Suprapubic skin (tissue), 4 donors: ENCODE measurements at regions not wholly inside any gene's neighbourhood (a gene's known extent, or its start where the extent isn't known, plus 50 kb on each side); places are given as distances from the start of the nearest gene placed in this dataset.

ENCODE experiments used
- EP300 ChIP-seq: sonication (generic); formaldehyde crosslinking; IDR thresholded peaks from one replicate; pipeline ENCODE4 v1.6.1; 2017; ENCODE audit warnings: antibody characterized with exemption
- POLR2AphosphoS5 ChIP-seq, 3 donors: sonication (generic); formaldehyde crosslinking; IDR thresholded peaks; one replicate each; pipeline ENCODE4 v1.6.1; 2017; ENCODE audit warnings: antibody characterized with exemption in 3 of 3
- TF ChIP-seq, protein P1 (sequence below), 2 donors: fragments of 200-600 bp in 1 of 2; fragments of 450-650 bp in 1 of 2; sonication (generic) in 1 of 2; IDR thresholded peaks; one replicate each; pipeline ENCODE4 v1.5.1; 2016 to 2019; ENCODE audit warnings: antibody characterized with exemption in 2 of 2, mild to moderate bottlenecking in 1 of 2, moderate library complexity in 1 of 2

DNA sequence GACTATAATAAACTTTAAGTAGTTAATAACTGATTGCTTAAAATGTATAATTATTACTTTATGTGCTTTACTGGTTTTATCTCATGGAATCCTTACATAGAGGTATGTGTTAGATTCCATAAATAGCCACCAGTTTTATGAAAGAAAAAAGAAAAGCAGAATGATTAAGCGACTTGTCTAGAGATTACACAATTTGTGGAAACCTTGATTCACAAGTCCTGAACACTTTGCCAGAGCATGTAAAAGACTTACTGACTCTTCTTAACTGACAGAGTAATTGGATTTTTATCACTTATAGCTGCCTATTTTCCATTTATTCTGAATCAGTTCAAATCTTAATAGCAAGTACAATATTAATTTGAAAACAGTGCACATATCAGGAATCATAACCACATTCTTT lies 448.7 kb upstream of the NETO1 start:
- TF ChIP-seq EP300 (no peak), POLR2AphosphoS5 (IDR thresholded peaks at IDR 0.05) (no peak)
- TF ChIP-seq, protein P1, sequence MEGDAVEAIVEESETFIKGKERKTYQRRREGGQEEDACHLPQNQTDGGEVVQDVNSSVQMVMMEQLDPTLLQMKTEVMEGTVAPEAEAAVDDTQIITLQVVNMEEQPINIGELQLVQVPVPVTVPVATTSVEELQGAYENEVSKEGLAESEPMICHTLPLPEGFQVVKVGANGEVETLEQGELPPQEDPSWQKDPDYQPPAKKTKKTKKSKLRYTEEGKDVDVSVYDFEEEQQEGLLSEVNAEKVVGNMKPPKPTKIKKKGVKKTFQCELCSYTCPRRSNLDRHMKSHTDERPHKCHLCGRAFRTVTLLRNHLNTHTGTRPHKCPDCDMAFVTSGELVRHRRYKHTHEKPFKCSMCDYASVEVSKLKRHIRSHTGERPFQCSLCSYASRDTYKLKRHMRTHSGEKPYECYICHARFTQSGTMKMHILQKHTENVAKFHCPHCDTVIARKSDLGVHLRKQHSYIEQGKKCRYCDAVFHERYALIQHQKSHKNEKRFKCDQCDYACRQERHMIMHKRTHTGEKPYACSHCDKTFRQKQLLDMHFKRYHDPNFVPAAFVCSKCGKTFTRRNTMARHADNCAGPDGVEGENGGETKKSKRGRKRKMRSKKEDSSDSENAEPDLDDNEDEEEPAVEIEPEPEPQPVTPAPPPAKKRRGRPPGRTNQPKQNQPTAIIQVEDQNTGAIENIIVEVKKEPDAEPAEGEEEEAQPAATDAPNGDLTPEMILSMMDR (IDR thresholded peaks at IDR 0.05): no peak
